Panc1 (cell line): ENCODE measurements at regions not wholly inside any gene's neighbourhood (a gene's known extent, or its start where the extent isn't known, plus 50 kb on each side); places are given as distances from the start of the nearest gene placed in this dataset.

ENCODE experiments used
- CTCF ChIP-seq: fragments of 450-650 bp; IDR thresholded peaks from 2 replicates; pipeline ENCODE4 v1.5.1; 2017; ENCODE audit warnings: mild to moderate bottlenecking
- POLR2AphosphoS5 ChIP-seq: IDR thresholded peaks from 2 replicates; pipeline ENCODE4 v1.6.1; 2012; ENCODE audit warnings: mild to moderate bottlenecking, low read depth, low read length, moderate library complexity
- REST ChIP-seq, 2 experiments: IDR thresholded peaks; 2 replicates each; pipeline ENCODE4 v1.6.1; 2011 to 2012; ENCODE audit warnings: low read depth in 2 of 2, control low read depth in 1 of 2, low read length in 1 of 2, mild to moderate bottlenecking in 1 of 2, moderate library complexity in 1 of 2; ENCODE audit not compliant: insufficient read depth in 1 of 2

- TF ChIP-seq CTCF (no peak), REST (IDR thresholded peaks at IDR 0.05; ENCODE audit: insufficient read depth in 1 of 2, low read depth in 2 of 2, low read length in 1 of 2) (no peak), POLR2AphosphoS5 (no peak)
Measured at GRCh38 chr4:60930866-60931265, 269.3 kb upstream of the ADGRL3 start.
